DMS114 treated with DMSO at 0.1 percent for 48 hours (cell line): ENCODE measurements at regions not wholly inside any gene's neighbourhood (a gene's known extent, or its start where the extent isn't known, plus 50 kb on each side); places are given as distances from the start of the nearest gene placed in this dataset.

Experiments used
- DNase-seq: peaks from one replicate; lab custom pipeline; 2025; ENCODE audit not compliant: unreplicated experiment; lab: John Stamatoyannopoulos, UW

DNA sequence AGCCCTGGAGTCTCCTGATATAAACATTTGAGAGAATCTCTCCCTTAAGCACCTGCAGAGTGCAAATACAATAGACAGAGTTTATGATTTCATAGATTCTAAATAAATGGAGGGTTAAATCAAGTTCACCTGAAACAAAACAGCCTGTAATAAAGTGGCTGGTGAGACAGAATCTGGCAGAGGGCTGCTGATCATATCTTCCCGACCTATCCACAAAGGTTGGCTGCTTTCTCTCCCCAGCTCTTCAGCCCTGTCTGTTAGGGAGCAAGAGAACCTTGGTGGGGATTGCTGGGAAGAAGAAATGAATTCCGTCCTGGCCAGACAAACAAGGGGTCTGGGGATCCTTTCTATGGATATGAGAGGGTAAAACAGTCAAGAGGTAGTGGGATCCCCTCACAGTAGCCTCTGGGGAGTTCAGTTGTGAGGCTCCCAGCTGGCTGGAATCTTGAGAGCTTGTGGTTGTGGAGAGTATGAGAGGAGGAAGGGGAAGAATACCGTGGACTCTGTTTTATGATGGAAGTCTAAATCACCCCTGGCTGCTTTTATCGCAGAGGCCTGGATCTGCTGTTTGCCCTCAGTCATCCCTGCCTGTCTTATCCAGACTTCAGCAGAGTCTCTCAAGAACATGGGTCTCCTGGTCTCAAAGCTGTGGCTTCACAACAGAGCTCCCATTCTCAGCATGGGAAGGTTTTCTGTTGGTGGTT is 451.3 kb downstream of the NTRK3 start:
- DNase-seq, result no peak

- DNase-seq, result no peak
Observed at GRCh38 chr15:87804451-87804850, 452.1 kb downstream of the NTRK3 start.

GRCh38 chr15:87799838-87800237 is 456.7 kb downstream of the NTRK3 start:
- no peak for DNase-seq

- DNase-seq, result no peak
Observed at GRCh38 chr15:87799428-87799827, 457.1 kb downstream of the NTRK3 start.

DNA sequence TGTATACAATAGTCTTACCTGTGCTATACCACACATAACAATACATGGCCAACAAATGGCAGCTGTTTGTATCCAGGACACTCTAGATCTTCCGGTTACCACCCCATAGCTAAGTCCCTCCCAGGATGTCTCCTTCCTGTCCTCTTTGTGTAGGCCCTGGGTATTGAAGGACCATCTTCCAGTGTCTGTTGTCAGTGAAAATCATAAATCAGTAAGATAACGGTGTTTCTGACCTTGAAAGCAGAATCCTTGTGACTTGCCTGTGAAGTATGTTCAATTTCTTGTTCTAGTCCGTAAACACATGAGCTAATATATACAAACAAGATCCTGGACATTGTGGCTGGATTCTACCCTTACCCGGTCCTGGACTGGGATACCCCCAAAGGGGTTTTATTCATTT is 462.8 kb downstream of the NTRK3 start:
- no peak for DNase-seq

GRCh38 chr15:87792250-87793040 is 464.1 kb downstream of the NTRK3 start:
- DNase-seq, result no peak

- DNase-seq, result no peak
Observed at GRCh38 chr15:87781959-87782625, 474.4 kb downstream of the NTRK3 start.

- DNase-seq, result no peak
Observed at GRCh38 chr15:87779746-87780145, 476.8 kb downstream of the NTRK3 start.

- DNase-seq, result no peak
Observed at GRCh38 chr15:87778358-87778757, 478.2 kb downstream of the NTRK3 start.

DNA sequence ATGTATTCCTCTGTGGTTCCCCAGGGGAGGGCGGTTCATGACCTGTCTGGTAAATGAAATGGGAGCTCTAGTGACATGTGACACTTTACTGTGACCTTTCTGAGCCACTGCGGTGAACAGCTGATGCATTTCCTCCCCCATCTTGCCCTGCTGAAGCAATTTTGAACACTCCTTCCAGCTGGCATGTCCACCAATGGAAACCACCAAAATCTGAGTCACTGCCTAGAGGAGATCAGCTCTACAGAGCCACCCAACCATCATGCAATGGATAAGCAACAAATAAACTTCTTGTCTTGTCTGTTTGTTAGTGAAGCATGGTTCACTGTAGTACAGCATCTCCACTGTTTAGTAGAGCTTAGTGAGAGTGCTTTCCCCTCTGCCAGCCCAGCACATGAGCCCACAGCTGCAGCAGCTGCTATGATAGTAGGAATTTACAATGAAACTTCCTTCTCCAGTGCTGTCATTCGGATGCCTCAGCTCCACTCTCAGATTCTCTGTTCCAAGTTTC is 479.4 kb downstream of the NTRK3 start:
- no peak for DNase-seq

DNA sequence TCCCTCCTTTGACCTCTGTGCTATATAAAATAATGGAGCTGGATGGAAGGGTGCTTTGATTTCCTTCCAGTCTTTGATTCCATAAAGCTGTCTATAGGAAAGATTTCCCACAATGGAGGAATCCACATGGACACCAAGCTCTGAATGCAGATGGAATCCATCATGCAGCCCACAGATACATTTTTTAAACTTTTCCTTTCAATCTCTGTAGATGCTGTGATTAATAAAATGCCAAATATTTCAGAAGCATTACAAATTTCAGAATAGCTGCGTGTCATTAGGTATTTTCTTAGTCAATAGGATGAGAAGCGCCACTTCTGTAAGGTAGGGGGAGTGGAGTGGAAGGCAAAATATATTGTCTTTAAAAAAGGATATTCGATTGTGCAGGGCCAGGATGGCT is 489.0 kb downstream of the NTRK3 start:
- no peak for DNase-seq

DNA sequence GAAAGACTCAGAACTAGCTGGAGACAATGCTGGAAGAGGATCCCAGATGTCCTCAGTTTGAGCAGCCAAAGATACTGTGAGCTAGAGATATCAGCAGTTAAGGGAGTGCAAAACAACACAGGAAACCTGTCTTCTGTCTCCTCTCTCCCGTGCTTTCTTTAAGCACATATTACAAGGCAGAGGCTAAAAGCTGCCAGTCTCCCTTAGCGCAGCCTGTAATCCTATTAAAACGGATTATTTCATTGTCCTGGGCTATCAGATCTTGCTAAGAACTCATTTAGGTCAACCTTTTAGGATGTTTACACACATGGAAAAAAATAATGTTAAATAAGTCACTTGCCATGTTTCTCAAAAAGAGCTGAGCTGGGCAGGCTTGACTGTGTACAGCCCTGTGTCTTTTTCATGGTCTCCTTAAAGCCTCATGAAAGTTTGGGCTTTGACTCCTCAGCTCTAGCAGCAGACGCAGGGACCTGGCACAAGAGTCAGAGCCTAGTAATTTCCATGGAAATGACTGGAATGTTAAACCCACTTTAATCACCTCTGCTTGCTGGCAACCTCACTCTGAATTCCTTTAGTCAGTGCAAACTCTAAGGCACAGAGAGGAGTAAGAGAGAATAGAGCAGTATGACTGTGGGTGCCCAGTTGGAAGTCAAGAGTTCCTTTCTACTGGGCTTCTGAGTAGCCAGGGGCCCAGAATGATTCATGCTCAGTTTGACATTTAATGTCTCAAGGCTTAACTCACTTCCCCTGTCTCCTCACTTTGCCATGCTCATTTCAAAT is 491.9 kb downstream of the NTRK3 start:
- no peak for DNase-seq

- no peak for DNase-seq
Observed at GRCh38 chr15:87763837-87764236, 492.7 kb downstream of the NTRK3 start.

- no peak for DNase-seq
Observed at GRCh38 chr15:87761736-87762509, 494.6 kb downstream of the NTRK3 start.

GRCh38 chr15:87760547-87761314 is 495.8 kb downstream of the NTRK3 start:
- no peak for DNase-seq

DNA sequence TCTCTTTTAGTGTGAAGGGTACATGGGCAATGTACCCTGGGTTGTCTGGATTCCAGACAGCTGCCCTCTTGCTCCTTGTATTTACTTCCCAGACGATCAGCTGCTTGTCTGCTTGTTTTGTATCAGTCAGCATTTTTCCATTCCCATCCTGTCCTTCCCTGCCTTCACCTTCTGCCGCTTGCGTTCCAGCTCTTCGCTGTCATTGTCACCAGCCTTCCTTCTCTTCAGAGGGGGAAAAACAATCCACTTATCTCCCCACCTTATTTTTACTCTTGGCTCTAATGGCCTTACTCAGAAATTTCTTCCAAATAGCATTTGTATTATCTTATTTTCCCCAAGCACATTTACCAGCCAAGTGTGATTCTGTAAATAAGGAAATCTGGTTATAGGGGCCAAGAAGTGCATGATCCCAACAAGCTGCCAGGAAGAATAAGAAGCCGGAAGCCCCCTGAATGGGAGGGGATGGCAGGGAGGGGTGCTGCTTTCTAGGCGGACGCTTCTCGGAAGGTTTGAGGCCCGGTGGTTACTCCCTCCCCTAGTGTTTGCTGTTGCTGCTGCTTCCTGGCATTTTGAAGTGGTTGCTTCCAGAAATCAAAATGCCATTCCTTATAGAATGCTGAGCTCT is 497.6 kb downstream of the NTRK3 start:
- no peak for DNase-seq

DNA sequence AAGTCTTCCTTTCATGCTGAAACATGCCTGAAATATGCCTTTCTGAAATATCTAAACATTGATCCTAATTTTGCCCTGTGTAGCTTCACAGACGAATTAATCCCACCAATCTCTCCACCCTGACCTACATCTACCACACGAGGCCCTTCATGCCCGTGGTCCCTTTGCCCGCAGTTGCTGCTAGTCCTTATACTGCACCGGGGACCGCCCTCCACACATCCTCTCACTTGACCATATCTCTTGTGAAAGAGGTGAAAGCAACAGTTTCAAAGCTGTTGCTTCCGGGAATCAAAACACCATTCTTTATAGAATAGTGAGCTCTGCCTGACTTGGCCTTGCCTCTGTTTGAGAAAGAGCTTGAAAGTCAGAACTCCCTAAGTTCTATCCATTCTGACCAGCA is 499.5 kb downstream of the NTRK3 start:
- DNase-seq, result no peak

- DNase-seq, result no peak
Observed at GRCh38 chr15:87756072-87756471, 500.5 kb downstream of the NTRK3 start.

DNA sequence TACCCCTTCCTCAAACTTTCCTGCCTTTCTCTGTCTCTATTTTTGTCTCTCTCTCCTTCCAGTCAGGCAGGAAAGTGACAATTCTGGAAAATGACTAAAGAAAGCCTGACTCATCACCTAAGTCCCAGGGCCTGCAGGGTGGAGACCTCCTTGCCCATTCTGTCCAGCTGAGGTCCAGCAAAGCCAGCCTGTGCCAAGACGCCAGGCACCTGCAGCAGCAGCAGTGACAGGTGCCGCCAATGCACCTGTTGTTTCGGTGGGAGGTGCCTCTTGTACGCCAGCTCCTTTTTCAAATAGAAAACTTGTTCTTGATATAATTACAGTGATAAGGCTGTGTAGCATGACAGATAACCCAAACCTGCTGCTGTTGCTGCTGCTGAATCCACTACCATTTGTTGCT is 501.3 kb downstream of the NTRK3 start:
- DNase-seq, result no peak
